ENCODE measurements at regions not wholly inside any gene's neighbourhood (a gene's known extent, or its start where the extent isn't known, plus 50 kb on each side); places are given as distances from the start of the nearest gene placed in this dataset.

- no peak for ATAC-seq
- intact Hi-C loops (cut with micrococcal nuclease) = no loop called here
- DNase-seq = no peak
Measured at GRCh38 chr12:69084816-69085378, 151.9 kb upstream of the CPM start.

GRCh38 chr12:69085852-69086251, 152.9 kb upstream of the CPM start:
- intact Hi-C loops (cut with micrococcal nuclease) = no loop called here
- ATAC-seq = no peak
- DNase-seq = no peak

- intact Hi-C loops (cut with micrococcal nuclease) = no loop called here
- ATAC-seq (no peak), DNase-seq (no peak)
Measured at GRCh38 chr12:69087986-69088385, 151.4 kb upstream of the CPSF6 start.

DNA sequence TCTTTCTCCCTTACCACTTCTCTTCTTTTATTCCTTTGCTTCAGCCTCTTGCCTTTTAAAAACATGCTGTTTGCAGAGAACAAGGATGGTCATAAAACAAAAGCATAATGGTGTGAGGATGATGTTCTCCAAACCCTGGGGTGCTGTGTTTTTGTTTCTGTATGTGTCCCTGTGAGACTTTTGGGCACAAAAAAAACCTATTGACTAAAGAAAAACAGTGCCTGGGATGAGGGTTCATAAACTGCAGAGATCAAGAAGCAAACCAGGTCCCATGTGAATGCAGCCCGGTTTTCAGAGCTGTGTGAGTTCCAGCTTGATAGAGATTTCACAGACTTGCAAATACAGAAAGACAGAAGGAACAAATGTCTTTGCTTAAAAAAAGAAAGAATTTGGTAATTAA, 148.6 kb upstream of the CPSF6 start:
- DNase-seq (no peak), ATAC-seq (no peak)
- intact Hi-C loops (cut with micrococcal nuclease) = no loop called here

GRCh38 chr12:69091442-69092017, 147.8 kb upstream of the CPSF6 start:
- intact Hi-C loops (cut with micrococcal nuclease) = no loop called here
- ATAC-seq = no peak
- DNase-seq = no peak

- ATAC-seq = no peak
- no peak for DNase-seq
- intact Hi-C loops (cut with micrococcal nuclease) = no loop called here
Measured at GRCh38 chr12:69092137-69092536, 147.2 kb upstream of the CPSF6 start.

DNA sequence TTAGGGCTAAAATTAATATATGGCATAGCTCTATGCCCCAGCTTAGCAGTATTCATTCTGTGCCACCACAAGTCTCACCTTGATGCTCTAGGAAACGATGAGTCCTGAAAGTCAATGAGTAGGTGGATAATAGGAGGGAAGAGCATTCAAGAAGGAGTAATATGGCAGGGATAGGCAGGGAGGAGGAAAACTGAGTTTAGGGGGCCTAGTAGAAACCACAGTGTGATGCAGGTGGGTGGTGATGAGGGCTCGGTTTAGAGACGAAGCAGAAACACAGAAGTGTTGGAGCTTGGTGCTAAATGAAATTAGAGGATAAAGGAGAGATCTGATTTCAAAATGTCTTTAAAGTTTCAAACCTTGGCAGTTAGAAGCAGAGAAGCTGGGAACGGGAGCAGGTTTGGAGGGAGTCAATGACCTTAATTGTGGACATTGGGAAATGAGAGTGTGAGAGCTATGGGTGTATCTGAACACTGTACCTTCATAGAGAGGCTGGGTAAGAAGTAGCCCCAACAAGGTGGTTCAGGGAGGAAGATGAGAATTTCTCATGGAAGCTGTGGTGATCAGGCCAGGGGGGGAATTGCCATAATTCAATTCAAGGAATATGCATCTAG, 144.7 kb upstream of the CPSF6 start:
- intact Hi-C loops (cut with micrococcal nuclease) = no loop called here
- no peak for DNase-seq
- no peak for ATAC-seq

DNA sequence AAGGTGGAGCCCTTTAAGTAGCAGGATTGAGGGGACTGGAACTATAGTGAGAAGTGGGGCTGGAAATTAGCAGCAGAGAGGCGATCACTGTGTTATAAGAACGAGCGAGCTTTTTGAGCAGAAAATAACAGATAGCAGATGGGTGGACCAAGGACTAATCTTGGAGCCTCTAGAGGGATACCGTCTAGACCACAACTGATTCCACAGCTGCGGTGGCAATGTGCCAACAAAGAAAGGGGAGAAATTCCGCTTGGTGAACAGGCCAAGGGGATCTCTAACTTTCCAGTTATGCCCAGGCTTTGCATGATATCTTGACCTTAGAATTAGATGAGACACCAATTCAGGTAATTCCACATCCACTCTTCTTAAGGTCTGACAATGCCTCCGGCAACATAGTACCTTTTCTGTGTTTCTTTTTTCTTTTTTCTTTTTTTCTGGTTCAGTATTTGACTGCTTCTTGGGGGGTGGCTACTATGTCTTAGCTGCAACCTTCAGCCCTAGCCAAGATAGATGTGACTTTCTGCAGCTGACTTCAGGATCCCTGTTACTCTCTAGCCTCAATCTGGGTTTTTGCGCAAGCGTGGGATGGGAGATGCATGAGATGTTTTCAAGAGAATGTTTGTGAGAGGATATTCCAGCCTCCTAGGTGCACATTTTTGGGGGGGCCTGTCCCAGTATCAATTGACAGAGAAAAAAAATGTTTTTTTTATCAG, 143.4 kb upstream of the CPSF6 start:
- DNase-seq = no peak
- no peak for ATAC-seq
- intact Hi-C loops (cut with micrococcal nuclease) = no loop called here

- ATAC-seq (no peak), DNase-seq (no peak)
Measured at GRCh38 chr12:69096669-69097335, 142.6 kb upstream of the CPSF6 start.

DNA sequence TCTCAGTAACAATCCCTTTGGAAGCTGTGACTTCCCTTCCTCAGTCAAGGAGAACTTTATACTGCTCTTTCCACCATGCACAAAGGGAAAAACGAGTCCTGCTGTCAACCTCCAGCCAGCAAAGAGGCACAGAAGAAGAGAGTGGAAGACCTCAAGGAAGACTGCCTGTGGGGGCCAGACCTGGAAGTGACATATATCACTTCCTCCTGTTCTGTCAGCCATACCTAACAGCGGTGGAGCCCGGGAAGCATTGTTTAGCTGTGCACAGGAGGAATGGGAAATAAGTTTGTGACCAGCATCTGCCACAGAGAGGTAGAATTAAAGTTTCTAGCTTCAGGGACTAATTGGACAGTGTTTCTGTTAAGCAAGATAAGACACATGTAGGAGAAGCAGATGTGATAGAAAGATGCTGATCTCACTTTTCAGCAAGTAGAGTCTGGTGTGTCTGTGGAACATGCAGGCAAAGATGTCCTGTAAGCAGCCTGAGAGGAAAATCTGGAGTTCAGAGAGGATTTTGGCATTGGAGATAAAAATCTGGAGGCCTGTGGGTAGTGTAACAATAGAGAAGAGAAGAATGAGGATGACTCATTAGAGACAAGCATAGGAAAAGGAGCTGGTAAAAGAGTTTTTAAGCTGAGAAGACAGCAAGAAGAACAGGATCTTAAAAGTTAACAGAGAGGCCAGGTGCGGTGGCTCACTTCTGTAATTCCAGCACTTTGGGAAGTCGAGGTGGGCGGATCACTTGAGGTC, 141.6 kb upstream of the CPSF6 start:
- no peak for DNase-seq
- intact Hi-C loops (cut with micrococcal nuclease) = no loop called here
- no peak for ATAC-seq

More at GRCh38 chr12:69096669-69097335, 142.6 kb upstream of the CPSF6 start:
- intact Hi-C loops (cut with micrococcal nuclease) = no loop called here

GRCh38 chr12:69099201-69099837, 140.1 kb upstream of the CPSF6 start:
- DNase-seq = no peak
- ATAC-seq = no peak
- intact Hi-C loops (cut with micrococcal nuclease) = no loop called here

DNA sequence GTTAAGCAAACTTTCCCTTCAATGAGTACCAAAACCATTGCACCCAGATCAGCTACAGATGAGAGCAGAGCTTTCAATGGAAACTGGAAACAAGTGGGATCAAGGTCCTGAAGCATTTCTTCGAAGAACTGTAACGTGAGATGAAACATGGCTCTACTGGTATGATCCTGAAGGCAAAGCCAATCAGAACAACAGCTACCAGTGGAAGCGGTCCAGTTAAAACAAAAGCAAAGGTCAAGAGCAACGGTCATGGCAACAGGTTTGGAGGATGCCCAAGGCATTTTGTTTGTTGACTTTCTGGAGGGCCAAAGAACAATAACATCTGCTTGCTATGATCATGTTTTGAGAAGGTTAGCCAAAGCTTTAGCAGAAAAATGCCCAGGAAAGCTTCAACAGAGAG, 137.9 kb upstream of the CPSF6 start:
- intact Hi-C loops (cut with micrococcal nuclease) = no loop called here
- DNase-seq = no peak

DNA sequence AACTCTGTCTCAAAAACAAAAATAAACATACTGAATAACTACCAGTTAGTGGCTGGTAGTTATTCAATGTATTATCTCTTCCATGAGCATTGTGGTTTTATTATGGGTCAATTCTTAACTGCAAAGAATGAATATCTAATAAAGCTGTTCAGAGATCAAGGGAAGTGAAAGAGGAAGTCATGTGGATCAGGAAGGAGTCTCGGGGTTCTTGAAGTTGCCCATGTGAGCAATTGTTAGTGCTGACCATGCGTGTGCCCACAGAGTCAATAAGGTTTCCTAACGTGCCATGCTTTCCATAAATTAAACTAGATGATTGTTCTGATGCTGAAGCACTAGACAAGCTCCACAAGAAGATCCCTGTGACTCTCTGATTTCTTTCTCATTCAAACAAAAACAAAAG, 136.5 kb upstream of the CPSF6 start:
- intact Hi-C loops (cut with micrococcal nuclease) = no loop called here
- ATAC-seq (peak; percentile 51), DNase-seq (no peak)

More for the DNA sequence above, 137.9 kb upstream of the CPSF6 start:
- ATAC-seq = no peak

DNA sequence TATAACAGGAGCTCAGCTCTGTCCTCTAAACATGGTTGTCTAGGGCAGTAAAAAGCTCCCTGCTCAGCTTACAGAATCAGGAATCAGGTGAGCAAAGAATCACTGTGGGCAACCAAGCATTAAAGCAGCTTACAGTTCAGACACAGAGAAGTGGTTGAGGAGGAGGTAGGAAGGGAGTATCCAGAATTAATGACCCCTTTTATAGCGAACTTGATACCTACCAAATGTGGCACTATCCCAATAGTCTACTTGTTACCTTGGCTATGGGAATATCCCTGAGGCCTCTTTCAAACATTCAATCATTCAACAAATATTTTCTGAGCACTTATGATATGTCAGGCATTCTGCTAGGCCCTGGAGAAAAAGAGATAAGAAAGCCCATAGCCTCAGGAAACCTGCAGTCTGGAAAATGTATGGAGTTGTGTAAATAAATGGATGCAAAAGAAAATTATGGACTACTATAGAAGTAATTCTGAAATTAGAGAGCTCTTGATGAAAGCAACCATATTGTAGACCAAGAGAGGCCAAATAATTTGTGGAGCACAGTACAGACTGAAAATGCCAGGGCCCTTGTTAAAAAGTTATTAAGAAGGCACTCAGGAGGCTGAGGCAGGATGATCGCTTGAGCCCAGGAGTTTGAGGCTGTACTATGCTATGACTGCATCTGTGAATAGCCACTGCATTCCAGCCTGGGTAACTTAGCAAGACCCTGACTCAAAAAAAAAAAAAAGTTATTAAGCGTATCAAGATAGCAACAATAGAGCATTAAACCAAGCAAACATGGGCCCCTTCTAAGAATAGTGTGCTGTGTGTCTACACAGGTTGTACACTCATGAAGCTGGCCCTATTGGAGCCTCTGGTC, 134.0 kb upstream of the CPSF6 start:
- ATAC-seq = no peak
- intact Hi-C loops (cut with micrococcal nuclease) = no loop called here
- DNase-seq = no peak

GRCh38 chr12:69106482-69107118, 132.8 kb upstream of the CPSF6 start:
- ATAC-seq (no peak), DNase-seq (no peak)
- intact Hi-C loops (cut with micrococcal nuclease) = no loop called here

DNA sequence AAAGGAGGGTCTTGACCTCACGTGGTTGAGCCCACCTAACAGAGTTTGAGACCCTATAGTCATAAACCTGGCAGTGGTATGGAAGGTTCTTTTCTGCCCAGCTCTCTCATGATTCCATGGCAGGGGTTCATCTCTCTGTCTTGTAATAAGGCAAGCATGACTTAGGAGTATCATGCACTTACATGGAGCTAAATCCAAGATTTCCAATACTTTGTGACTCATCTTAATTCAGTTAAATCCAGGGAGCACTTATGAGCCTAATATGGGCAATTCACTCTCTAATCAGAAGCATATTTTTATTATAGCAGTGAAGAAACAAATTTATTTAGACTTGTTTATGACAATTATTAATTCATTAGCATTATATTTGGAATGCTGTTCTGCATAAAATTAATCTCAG, 131.8 kb upstream of the CPSF6 start:
- DNase-seq (no peak), ATAC-seq (no peak)
- intact Hi-C loops (cut with micrococcal nuclease) = no loop called here

- DNase-seq (no peak), ATAC-seq (no peak)
- intact Hi-C loops (cut with micrococcal nuclease) = no loop called here
Measured at GRCh38 chr12:69108037-69108436, 131.3 kb upstream of the CPSF6 start.

DNA sequence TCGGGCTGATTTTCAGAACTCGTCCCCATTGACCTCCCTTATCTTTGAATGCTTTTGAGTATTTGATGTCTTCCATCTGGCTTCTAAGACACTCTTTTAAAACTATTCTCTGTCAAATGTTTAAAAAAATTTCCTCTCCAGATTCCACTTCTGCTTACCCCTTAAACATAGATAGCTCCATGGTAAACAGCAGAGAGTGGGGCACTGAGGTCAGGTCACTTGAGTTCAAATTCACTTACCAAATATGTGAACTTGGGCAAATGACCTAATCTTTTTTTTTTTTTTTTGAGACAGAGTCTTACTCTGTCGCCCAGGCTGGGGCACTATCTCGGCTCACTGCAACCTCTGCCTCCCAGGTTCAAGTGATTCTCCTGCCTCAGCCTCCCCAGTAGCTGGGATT, 126.8 kb upstream of the CPSF6 start:
- intact Hi-C loops (cut with micrococcal nuclease) = no loop called here
- no peak for DNase-seq
- ATAC-seq = no peak

Data from left ventricle myocardium superior (tissue), 1 donor.